ENCODE measurements at regions not wholly inside any gene's neighbourhood (a gene's known extent, or its start where the extent isn't known, plus 50 kb on each side); places are given as distances from the start of the nearest gene placed in this dataset.

GRCh38 chr19:5392486-5392885, 51.9 kb upstream of the PTPRS start:
- DNase-seq: no peak

- no peak for DNase-seq
Observed at GRCh38 chr19:5393088-5393487, 52.5 kb upstream of the PTPRS start.

GRCh38 chr19:5394551-5395505, 54.2 kb upstream of the PTPRS start:
- DNase-seq: no peak

- DNase-seq: no peak
Observed at GRCh38 chr19:5395556-5395955, 54.9 kb upstream of the PTPRS start.

GRCh38 chr19:5396096-5396939, 55.7 kb upstream of the PTPRS start:
- no peak for DNase-seq

- DNase-seq: no peak
Observed at GRCh38 chr19:5396963-5397362, 56.4 kb upstream of the PTPRS start.

- DNase-seq: no peak
Observed at GRCh38 chr19:5397804-5398692, 57.2 kb upstream of the ZNRF4 start.

- no peak for DNase-seq
Observed at GRCh38 chr19:5398693-5399057, 56.5 kb upstream of the ZNRF4 start.

- DNase-seq: peak; percentile 56
Observed at GRCh38 chr19:5403968-5404640, 51.1 kb upstream of the ZNRF4 start.

Data from amniotic stem cell (primary cell).